ENCODE measurements at regions not wholly inside any gene's neighbourhood (a gene's known extent, or its start where the extent isn't known, plus 50 kb on each side); places are given as distances from the start of the nearest gene placed in this dataset.

DNA sequence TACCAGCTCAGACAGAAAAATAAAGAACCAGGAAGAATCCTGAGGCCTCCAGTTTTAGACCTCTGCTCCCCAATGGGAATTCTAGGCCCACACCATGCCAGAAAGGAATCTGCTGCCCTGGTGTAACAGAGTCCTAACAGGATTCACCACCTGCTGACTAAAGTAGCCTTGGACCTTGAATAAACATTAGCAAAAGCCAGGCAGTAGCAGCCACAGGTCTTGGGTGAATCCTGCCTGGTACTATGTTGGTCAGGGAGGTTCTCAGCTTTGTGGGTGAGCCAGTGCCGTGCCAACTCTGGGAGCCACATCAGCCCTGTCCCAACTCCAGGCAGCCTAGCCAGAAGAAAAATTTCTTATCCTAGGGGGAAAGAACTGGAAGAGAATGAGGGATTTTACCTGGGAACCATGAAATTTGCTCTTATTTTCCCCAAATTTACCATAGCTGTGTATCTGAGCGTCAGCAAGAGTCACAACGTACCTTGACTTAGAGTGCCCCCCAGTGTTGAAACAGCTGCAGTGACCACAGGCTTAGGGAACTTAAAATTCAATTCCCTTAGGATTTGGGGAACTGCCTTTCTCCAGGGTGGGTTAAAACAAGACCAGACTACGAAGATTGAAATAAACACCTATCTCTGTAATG, 1895.6 kb upstream of the PRR20A start:
- TF ChIP-seq CTCF (IDR thresholded peaks at IDR 0.05; ENCODE audit: low read depth, low read length, poor library complexity, severe bottlenecking) (peak; percentile 42), EZH2phosphoT487 (IDR thresholded peaks at IDR 0.05; ENCODE audit: borderline replicate concordance, low read length) (no peak)
